HFFc6 (cell line): ENCODE measurements at regions not wholly inside any gene's neighbourhood (a gene's known extent, or its start where the extent isn't known, plus 50 kb on each side); places are given as distances from the start of the nearest gene placed in this dataset.

ENCODE experiments used
- DNase-seq: peaks from one replicate; pipeline ENCODE4 v3.0.0-alpha.2; 2018
- H3K27ac Mint-ChIP-seq: 2 replicates; pipeline ENCODE4 v1.8.0; 2020; ENCODE audit warnings: mild to moderate bottlenecking, mixed read lengths
- H3K27me3 Mint-ChIP-seq: 2 replicates; pipeline ENCODE4 v1.8.0; 2021; ENCODE audit warnings: mild to moderate bottlenecking, moderate library complexity, mixed read lengths; ENCODE audit not compliant: insufficient read depth
- H3K36me3 Mint-ChIP-seq: 2 replicates; pipeline ENCODE4 v1.8.0; 2021; ENCODE audit warnings: low read depth, mixed read lengths
- H3K4me1 Mint-ChIP-seq: 2 replicates; pipeline ENCODE4 v1.8.0; 2020; ENCODE audit warnings: low read depth, mixed read lengths
- H3K4me3 Mint-ChIP-seq: 2 replicates; pipeline ENCODE4 v1.8.0; 2020; ENCODE audit warnings: mild to moderate bottlenecking, moderate library complexity, mixed read lengths
- H3K9me3 Mint-ChIP-seq: 2 replicates; pipeline ENCODE4 v1.8.0; 2020; ENCODE audit warnings: mild to moderate bottlenecking, mixed read lengths
- TF ChIP-seq, protein P1 (sequence below): fragments of 200-600 bp; sonication (generic); IDR thresholded peaks from 2 replicates; pipeline ENCODE4 v1.5.0; 2021; ENCODE audit warnings: antibody characterized with exemption, mild to moderate bottlenecking

GRCh38 chr9:115614326-115614999 lies 496.5 kb upstream of the TNC start:
- Mint-ChIP-seq H3K9me3 (0 out of 2 replicates have a peak, but pooled peaks cover 5% of the 10 kb centered on the region), H3K4me3 (peak overlapping the region; percentile 60; the same call in 1 of the 2 replicates), H3K27ac (peak overlapping the region; percentile 85), H3K27me3 (no peaks in the 10 kb centered on the region), H3K4me1 (peaks cover 61% of the 10 kb centered on the region), H3K36me3 (peaks cover 23% of the 10 kb centered on the region)
- no peak for DNase-seq
- TF ChIP-seq, protein P1, sequence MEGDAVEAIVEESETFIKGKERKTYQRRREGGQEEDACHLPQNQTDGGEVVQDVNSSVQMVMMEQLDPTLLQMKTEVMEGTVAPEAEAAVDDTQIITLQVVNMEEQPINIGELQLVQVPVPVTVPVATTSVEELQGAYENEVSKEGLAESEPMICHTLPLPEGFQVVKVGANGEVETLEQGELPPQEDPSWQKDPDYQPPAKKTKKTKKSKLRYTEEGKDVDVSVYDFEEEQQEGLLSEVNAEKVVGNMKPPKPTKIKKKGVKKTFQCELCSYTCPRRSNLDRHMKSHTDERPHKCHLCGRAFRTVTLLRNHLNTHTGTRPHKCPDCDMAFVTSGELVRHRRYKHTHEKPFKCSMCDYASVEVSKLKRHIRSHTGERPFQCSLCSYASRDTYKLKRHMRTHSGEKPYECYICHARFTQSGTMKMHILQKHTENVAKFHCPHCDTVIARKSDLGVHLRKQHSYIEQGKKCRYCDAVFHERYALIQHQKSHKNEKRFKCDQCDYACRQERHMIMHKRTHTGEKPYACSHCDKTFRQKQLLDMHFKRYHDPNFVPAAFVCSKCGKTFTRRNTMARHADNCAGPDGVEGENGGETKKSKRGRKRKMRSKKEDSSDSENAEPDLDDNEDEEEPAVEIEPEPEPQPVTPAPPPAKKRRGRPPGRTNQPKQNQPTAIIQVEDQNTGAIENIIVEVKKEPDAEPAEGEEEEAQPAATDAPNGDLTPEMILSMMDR: no peak

- DNase-seq: peak; percentile 27
- no peaks in the 10 kb centered on the region for H3K27me3 Mint-ChIP-seq
- TF ChIP-seq, protein P1: no peak
- H3K9me3 Mint-ChIP-seq: peaks cover 7% of the 10 kb centered on the region
- H3K4me3 Mint-ChIP-seq: peak overlapping the region; percentile 60
- H3K4me1 Mint-ChIP-seq: peaks cover 59% of the 10 kb centered on the region
- H3K36me3 Mint-ChIP-seq: peaks cover 20% of the 10 kb centered on the region
- peak overlapping the region; percentile 85 for H3K27ac Mint-ChIP-seq
Measured at GRCh38 chr9:115615000-115615401, 497.0 kb upstream of the TNC start.

DNA sequence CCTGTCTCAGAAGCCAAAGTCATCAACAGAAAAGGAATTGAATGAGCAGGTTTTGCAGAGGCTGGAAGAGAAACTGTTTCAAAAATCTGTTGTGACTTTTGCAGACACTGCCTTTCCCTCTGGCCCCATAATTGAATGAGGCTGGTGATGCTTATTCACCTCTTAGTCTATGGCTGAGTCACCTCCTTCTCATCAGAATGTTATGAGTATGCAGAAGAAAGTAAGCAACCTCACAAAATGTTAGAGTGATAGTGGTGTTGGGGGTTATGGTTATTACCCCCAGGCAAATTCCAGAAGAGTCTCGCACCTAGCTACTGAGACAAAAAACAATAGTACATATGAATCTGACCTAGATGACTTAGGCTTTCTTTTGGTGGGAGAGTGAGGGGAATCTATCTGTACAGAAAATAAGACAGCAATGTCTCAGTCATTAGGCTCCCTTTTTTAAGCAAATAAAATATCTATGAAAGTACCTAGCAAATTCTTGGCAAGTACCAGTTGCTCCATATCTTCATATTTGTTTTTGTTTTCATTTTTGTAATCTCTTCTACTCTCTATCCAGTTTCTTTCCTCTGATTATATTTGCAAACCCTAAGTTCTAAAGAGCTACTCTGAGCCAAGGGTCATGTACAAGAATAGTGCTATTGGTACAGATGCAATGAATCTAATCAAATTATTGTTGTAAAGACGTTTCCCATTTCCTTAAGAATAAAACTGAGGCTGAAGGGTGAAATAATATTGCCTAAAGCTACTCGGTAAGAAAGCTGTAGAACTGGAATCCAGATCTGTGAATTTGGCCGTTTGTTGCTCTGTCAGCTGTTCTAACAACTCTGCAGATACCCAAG lies 498.1 kb upstream of the TNC start:
- Mint-ChIP-seq H3K4me3 (peak overlapping the region; percentile 60), H3K36me3 (peaks cover 30% of the 10 kb centered on the region), H3K27ac (peak overlapping the region; percentile 85), H3K4me1 (peaks cover 68% of the 10 kb centered on the region), H3K9me3 (peaks cover 17% of the 10 kb centered on the region), H3K27me3 (peaks cover 1% of the 10 kb centered on the region; the same call in 1 of the 2 replicates)
- TF ChIP-seq, protein P1: no peak
- DNase-seq: peak; percentile 97

GRCh38 chr9:115616666-115617239 lies 498.8 kb upstream of the TNC start:
- peak overlapping the region; percentile 85 for H3K27ac Mint-ChIP-seq

DNA sequence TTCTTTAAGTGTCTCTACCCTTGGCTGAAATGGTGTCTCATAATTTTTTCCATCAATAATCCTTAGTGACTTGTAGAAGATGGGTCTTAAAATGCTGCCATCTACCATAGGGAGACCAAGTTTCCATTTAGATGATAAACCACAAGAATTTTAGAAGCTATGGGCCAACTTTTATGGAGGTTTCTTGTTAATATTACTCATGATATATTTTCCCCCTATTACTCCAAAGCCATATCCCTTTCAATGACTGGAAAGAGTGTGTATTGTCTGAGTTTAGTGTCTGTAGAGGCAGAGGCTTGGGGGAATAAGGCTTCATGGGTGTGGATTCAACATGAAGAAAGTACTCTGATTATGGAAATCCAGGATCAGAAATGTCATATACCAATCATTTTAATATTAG lies 507.3 kb upstream of the TNC start:
- H3K27me3 Mint-ChIP-seq: peaks cover 1% of the 10 kb centered on the region
- peaks cover 23% of the 10 kb centered on the region for H3K9me3 Mint-ChIP-seq
- no peak overlapping the region for H3K4me3 Mint-ChIP-seq
- peaks cover 28% of the 10 kb centered on the region for H3K36me3 Mint-ChIP-seq
- no peak overlapping the region for H3K27ac Mint-ChIP-seq
- DNase-seq: no peak
- H3K4me1 Mint-ChIP-seq: peaks cover 43% of the 10 kb centered on the region
- TF ChIP-seq, protein P1: no peak

More at GRCh38 chr9:115616666-115617239, 498.8 kb upstream of the TNC start:
- Mint-ChIP-seq H3K4me1 (peaks cover 65% of the 10 kb centered on the region), H3K36me3 (peaks cover 37% of the 10 kb centered on the region), H3K9me3 (peaks cover 24% of the 10 kb centered on the region), H3K4me3 (peak overlapping the region; percentile 29), H3K27me3 (peaks cover 1% of the 10 kb centered on the region; the same call in 1 of the 2 replicates)
- TF ChIP-seq, protein P1: no peak
- DNase-seq: no peak
